Right atrium auricular region (tissue), 2 donors: ENCODE measurements at regions not wholly inside any gene's neighbourhood (a gene's known extent, or its start where the extent isn't known, plus 50 kb on each side); places are given as distances from the start of the nearest gene placed in this dataset.

ENCODE experiments used
- DNase-seq: peaks from one replicate; pipeline ENCODE4 v3.0.0-alpha.2; 2019; ENCODE audit warnings: low spot score
- H3K27ac ChIP-seq, 2 donors: fragments of 200-600 bp; sonication (generic); 1 replicate in 1 of 2; 2 replicates in 1 of 2; pipeline ENCODE4 v1.5.1; 2016 to 2019
- H3K27me3 ChIP-seq, 2 donors: fragments of 200-600 bp; sonication (generic); one replicate each; pipeline versions ENCODE4 v1.5.1 to v1.6.0; 2017 to 2019
- H3K36me3 ChIP-seq: fragments of 200-600 bp; sonication (generic); one replicate; pipeline ENCODE4 v1.5.1; 2016
- H3K4me1 ChIP-seq, 2 donors: fragments of 200-600 bp; sonication (generic); one replicate each; pipeline versions ENCODE4 v1.5.1 to v1.6.0; 2017 to 2019
- H3K4me3 ChIP-seq, 2 donors: fragments of 200-600 bp; sonication (generic); 1 replicate in 1 of 2; 2 replicates in 1 of 2; pipeline ENCODE4 v1.5.1; 2017 to 2019; ENCODE audit warnings: mild to moderate bottlenecking in 1 of 2, moderate library complexity in 1 of 2
- H3K9me3 ChIP-seq, 2 donors: fragments of 200-600 bp; sonication (generic); one replicate each; pipeline ENCODE4 v1.5.1; 2019
- TF ChIP-seq, protein P1 (sequence below), 2 donors: fragments of 200-600 bp; sonication (generic); IDR thresholded peaks; one replicate each; pipeline ENCODE4 v1.5.1; 2019; ENCODE audit warnings: antibody characterized with exemption in 2 of 2

GRCh38 chr9:22622815-22623214, 176.2 kb downstream of the DMRTA1 start:
- Histone ChIP-seq H3K27ac (no peak overlapping the region), H3K9me3 (no peaks in the 10 kb centered on the region), H3K36me3 (no peaks in the 10 kb centered on the region), H3K4me3 (no peak overlapping the region), H3K4me1 (no peaks in the 10 kb centered on the region), H3K27me3 (no peaks in the 10 kb centered on the region)
- no peak for DNase-seq
- TF ChIP-seq, protein P1, sequence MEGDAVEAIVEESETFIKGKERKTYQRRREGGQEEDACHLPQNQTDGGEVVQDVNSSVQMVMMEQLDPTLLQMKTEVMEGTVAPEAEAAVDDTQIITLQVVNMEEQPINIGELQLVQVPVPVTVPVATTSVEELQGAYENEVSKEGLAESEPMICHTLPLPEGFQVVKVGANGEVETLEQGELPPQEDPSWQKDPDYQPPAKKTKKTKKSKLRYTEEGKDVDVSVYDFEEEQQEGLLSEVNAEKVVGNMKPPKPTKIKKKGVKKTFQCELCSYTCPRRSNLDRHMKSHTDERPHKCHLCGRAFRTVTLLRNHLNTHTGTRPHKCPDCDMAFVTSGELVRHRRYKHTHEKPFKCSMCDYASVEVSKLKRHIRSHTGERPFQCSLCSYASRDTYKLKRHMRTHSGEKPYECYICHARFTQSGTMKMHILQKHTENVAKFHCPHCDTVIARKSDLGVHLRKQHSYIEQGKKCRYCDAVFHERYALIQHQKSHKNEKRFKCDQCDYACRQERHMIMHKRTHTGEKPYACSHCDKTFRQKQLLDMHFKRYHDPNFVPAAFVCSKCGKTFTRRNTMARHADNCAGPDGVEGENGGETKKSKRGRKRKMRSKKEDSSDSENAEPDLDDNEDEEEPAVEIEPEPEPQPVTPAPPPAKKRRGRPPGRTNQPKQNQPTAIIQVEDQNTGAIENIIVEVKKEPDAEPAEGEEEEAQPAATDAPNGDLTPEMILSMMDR (IDR thresholded peaks at IDR 0.05), result no peak

GRCh38 chr9:22623236-22623635, 176.6 kb downstream of the DMRTA1 start:
- no peaks in the 10 kb centered on the region for H3K27me3 ChIP-seq
- TF ChIP-seq, protein P1 (IDR thresholded peaks at IDR 0.05), result no peak
- H3K9me3 ChIP-seq, result no peaks in the 10 kb centered on the region
- DNase-seq, result no peak
- no peaks in the 10 kb centered on the region for H3K4me1 ChIP-seq
- no peak overlapping the region for H3K27ac ChIP-seq
- no peak overlapping the region for H3K4me3 ChIP-seq
- H3K36me3 ChIP-seq, result no peaks in the 10 kb centered on the region

- TF ChIP-seq, protein P1 (IDR thresholded peaks at IDR 0.05), result no peak
- Histone ChIP-seq H3K4me3 (no peak overlapping the region), H3K9me3 (no peaks in the 10 kb centered on the region), H3K36me3 (no peaks in the 10 kb centered on the region), H3K27ac (no peak overlapping the region), H3K27me3 (no peaks in the 10 kb centered on the region), H3K4me1 (no peaks in the 10 kb centered on the region)
- DNase-seq, result no peak
Measured at GRCh38 chr9:22625540-22625939, 178.9 kb downstream of the DMRTA1 start.

DNA sequence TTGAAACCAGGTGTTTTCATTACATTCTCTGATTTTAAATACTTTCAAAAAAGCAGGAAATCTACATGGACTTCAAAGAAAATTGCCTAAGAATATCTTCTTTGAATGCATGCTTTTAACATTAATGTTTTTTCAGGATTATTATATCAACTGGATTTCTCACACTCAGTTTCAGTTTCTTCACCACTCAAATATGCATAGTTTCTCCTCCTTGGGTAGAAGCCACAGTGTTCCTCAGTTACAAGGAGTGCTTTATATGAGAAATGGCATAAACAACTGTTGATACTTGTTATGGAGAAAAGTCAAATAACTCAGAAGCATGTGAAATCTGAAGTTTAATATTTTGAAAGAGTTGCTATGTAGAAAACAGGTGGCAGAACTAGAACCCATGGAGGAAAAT, 196.9 kb downstream of the DMRTA1 start:
- H3K27ac ChIP-seq, result no peak overlapping the region

GRCh38 chr9:22645893-22646292, 199.3 kb downstream of the DMRTA1 start:
- no peak overlapping the region for H3K4me3 ChIP-seq
- H3K27ac ChIP-seq, result no peak overlapping the region
- TF ChIP-seq, protein P1 (IDR thresholded peaks at IDR 0.05), result no peak
- no peaks in the 10 kb centered on the region for H3K27me3 ChIP-seq
- no peaks in the 10 kb centered on the region for H3K4me1 ChIP-seq
- no peak for DNase-seq
- no peaks in the 10 kb centered on the region for H3K9me3 ChIP-seq
- no peaks in the 10 kb centered on the region for H3K36me3 ChIP-seq

More for the DNA sequence above, 196.9 kb downstream of the DMRTA1 start:
- Histone ChIP-seq H3K9me3 (no peaks in the 10 kb centered on the region), H3K4me1 (no peaks in the 10 kb centered on the region), H3K36me3 (no peaks in the 10 kb centered on the region), H3K4me3 (no peak overlapping the region), H3K27me3 (no peaks in the 10 kb centered on the region)
- no peak for DNase-seq
- TF ChIP-seq, protein P1 (IDR thresholded peaks at IDR 0.05), result no peak

DNA sequence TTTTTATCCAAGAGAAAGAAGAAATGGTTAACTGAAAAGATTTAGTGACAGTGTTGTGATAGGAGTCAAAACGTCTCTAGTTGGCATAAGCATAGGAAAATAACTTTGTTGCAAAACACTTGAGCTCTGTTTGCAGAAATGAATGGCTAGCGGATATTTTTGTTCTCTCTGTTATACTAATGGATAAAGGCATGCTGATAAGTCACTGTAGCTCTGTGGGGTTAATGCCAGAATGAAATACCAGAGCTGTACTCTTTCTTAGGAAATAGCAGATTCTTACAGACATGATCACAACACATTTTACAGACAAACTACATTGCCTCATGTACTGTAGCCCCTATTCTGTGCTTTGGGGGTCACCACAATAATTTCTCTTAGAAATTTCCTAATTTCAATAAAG, 202.8 kb downstream of the DMRTA1 start:
- Histone ChIP-seq H3K9me3 (no peaks in the 10 kb centered on the region), H3K4me1 (no peaks in the 10 kb centered on the region), H3K4me3 (no peak overlapping the region), H3K27me3 (no peaks in the 10 kb centered on the region), H3K36me3 (no peaks in the 10 kb centered on the region), H3K27ac (no peak overlapping the region)
- TF ChIP-seq, protein P1 (IDR thresholded peaks at IDR 0.05), result no peak
- DNase-seq, result no peak
